Brain microvascular endothelial cell (primary cell): ENCODE measurements at regions not wholly inside any gene's neighbourhood (a gene's known extent, or its start where the extent isn't known, plus 50 kb on each side); places are given as distances from the start of the nearest gene placed in this dataset.

Experiments
- DNase-seq: peaks from one replicate; pipeline ENCODE4 v3.0.0-alpha.2; 2020
- H3K27ac ChIP-seq: fragments of 250-450 bp; sonication (Bioruptor Pico); 2 replicates; pipeline ENCODE4 v1.5.1; 2020; ENCODE audit warnings: mild to moderate bottlenecking, moderate library complexity
- H3K27me3 ChIP-seq: fragments of 250-450 bp; sonication (Bioruptor Pico); replicated peaks from 2 replicates; pipeline ENCODE4 v1.5.1; 2020; ENCODE audit warnings: mild to moderate bottlenecking
- H3K36me3 ChIP-seq: fragments of 250-450 bp; sonication (Bioruptor Pico); replicated peaks from 2 replicates; pipeline ENCODE4 v1.5.1; 2020; ENCODE audit warnings: mild to moderate bottlenecking
- H3K4me3 ChIP-seq: 2 replicates; pipeline ENCODE4 v1.5.1; 2011; ENCODE audit warnings: low read depth, mild to moderate bottlenecking, control low read depth, low read length, moderate library complexity
- CTCF ChIP-seq: IDR thresholded peaks from 2 replicates; pipeline ENCODE4 v1.5.1; 2011; ENCODE audit warnings: low read depth, mild to moderate bottlenecking, moderate library complexity, low read length, control low read depth, inconsistent platforms; ENCODE audit errors: missing control alignments
- in situ Hi-C: cut with HindIII; loops from 2 replicates; pipeline ENCODE4 v1.10.0; 2017; ENCODE audit warnings: low sequenced_read_pairs, low pct_ligation_motif_present

GRCh38 chr2:12456293-12457106, 260.2 kb upstream of the TRIB2 start:
- H3K36me3 ChIP-seq, result no peaks in the 10 kb centered on the region
- no peaks in the 10 kb centered on the region for H3K27me3 ChIP-seq
- peak; percentile 98 for DNase-seq
- H3K4me3 ChIP-seq, result peak overlapping the region; percentile 20
- TF ChIP-seq CTCF, result no peak
- in situ Hi-C loops, result no loop called here
- H3K27ac ChIP-seq, result peak overlapping the region; percentile 67

DNA sequence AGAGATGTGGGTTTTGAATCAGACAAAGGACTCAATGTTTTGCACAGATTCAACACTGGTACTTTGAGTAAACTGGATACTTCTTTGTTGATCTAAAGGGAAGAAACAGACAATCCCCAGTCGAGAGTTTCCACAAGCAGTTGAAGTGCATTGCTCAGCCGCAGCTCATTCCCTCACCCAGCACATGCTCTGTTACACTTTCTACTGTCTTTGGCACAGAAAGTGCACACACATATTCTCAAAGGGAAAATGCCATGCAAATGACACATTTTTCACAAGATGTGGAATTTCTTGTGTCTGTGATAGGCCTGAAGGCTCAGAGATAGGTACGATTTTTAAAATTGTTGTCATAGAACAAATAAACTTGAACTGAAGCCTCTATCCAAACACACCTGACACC, 258.9 kb upstream of the TRIB2 start:
- H3K4me3 ChIP-seq, result no peak overlapping the region
- no peak for DNase-seq
- H3K36me3 ChIP-seq, result no peaks in the 10 kb centered on the region
- no peak overlapping the region for H3K27ac ChIP-seq
- TF ChIP-seq CTCF, result no peak
- no peaks in the 10 kb centered on the region for H3K27me3 ChIP-seq
- in situ Hi-C loops, result no loop called here

DNA sequence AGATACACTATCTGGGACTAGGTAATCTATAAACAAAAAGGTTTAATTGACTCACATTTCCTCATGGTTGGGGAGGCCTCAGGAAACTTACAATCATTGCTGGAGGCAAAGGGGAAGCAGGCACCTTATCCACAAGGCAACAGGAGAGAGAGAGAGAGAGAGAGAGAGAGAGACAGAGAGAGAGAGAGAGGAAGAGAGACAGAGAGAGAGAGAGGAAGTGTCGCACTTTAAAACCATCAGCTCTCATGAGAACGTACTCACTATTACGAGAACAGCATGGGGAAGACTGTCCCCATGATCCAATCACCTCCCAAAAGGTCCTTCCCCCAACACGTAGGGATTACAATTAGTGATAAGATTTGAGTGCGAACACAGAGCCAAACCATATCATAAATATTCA, 253.5 kb upstream of the TRIB2 start:
- Histone ChIP-seq H3K27ac (no peak overlapping the region), H3K36me3 (no peaks in the 10 kb centered on the region), H3K4me3 (no peak overlapping the region), H3K27me3 (no peaks in the 10 kb centered on the region)
- no peak for DNase-seq
- no peak for TF ChIP-seq CTCF
- in situ Hi-C loops, result no loop called here

GRCh38 chr2:12465631-12466135, 251.1 kb upstream of the TRIB2 start:
- H3K27ac ChIP-seq, result no peak overlapping the region

DNA sequence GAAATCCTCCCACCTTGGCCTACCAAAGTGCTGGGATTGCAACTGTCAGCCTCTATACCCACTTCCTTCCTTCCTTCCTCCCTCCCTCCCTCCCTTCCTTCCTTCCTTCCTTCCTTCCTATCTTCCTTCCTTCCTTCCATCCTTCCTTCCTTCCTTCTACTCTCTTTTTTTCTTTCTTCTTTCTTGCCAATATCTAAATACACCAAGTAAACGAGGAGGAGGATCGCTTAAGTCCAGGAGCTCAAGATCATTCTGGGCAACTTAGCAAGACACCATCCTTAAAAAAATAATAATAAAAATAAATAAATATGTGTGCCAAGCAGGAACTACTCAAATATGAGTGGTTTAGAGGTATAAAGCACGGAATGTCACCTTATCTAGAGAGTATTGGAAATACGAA, 249.4 kb upstream of the TRIB2 start:
- Histone ChIP-seq H3K27me3 (no peaks in the 10 kb centered on the region), H3K4me3 (no peak overlapping the region), H3K27ac (no peak overlapping the region), H3K36me3 (no peaks in the 10 kb centered on the region)
- no peak for DNase-seq
- in situ Hi-C loops, result no loop called here
- TF ChIP-seq CTCF, result no peak

More at GRCh38 chr2:12465631-12466135, 251.1 kb upstream of the TRIB2 start:
- no peak for DNase-seq
- Histone ChIP-seq H3K27me3 (no peaks in the 10 kb centered on the region), H3K4me3 (no peak overlapping the region), H3K36me3 (no peaks in the 10 kb centered on the region)
- in situ Hi-C loops, result no loop called here
- no peak for TF ChIP-seq CTCF
